HG03521 (cell line): ENCODE measurements at regions not wholly inside any gene's neighbourhood (a gene's known extent, or its start where the extent isn't known, plus 50 kb on each side); places are given as distances from the start of the nearest gene placed in this dataset.
A peak's percentile ranks its signal among the peaks of the same experiment; 100 is the strongest.

ENCODE experiments used
- ATAC-seq: cut with Tn5 transposase; IDR thresholded peaks from one replicate; pipeline ENCODE4 v1.9.1; 2021; ENCODE audit warnings: mild to moderate bottlenecking, moderate library complexity; ENCODE audit not compliant: unreplicated experiment

DNA sequence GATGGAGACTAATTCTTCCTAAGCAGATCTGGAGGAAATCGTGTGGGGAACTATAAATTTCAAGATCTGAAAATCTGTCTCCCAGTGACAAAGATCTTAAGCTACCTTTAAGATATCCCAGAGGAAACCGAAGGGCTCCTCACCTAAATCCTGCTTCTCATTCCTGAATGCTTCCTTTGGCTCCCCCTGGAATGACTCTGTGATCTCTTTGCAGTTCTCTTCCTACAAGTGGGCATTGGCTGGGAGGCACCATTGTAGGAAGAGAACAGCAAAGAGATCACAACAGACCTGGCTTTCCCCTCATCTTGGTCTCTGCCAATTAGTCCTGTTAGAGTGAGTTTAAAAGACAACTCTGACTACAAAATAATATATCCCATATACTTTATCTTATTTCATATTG lies 70.0 kb upstream of the KCNH7 start:
- no peak for ATAC-seq

DNA sequence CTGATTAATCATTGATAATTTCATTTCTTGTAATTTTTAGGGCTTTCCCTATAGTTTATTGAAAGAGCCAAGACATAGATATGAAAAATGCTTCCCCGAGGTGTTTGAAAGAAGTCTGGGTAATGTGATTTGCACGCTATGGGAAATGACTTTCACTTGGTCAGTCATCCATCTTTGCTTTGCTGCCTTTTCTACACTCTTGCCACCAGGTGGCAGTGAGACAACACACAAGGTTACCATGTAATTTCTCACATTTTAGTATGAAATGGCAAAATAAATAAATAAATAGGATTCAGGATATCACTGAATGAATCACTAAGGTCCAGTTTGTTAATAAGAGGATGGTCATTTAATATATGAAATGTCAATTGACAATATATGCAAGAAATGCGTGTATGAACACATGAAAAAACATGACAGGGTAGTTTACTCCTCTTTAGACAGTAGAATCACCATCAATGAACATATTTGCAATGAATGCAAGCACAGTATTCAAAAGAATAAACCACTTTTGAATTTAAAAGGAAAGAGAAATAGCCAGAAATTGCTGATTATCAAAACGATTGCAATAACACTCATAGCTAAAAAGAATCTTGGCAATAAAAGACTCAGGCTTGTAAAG lies 52.2 kb upstream of the KCNH7 start:
- ATAC-seq, result peak; percentile 94

DNA sequence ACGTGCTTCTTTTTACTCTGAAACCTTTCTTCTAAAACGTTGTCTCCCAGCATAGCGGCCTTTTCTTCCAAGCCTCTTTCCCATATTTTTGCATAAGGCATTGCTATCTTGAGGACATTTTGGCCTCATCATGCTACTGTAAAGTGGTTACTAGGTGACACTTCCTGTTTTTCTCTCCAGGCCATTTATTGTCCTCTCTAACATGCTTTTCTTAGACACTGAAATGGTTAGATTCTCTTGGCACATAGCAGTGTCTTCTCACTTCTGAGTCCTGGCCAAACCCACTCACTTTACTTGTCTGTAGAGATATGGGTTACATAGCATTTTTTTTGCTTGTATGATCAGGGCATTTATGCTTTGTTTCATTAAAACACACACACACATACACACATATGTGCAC lies 50.1 kb upstream of the KCNH7 start:
- no peak for ATAC-seq
